ENCODE measurements at regions not wholly inside any gene's neighbourhood (a gene's known extent, or its start where the extent isn't known, plus 50 kb on each side); places are given as distances from the start of the nearest gene placed in this dataset.
A peak's percentile ranks its signal among the peaks of the same experiment; 100 is the strongest.
"Not testable (repeated sequence)": the region's sequence is repeated elsewhere in the genome, so short reads cannot be mapped to it uniquely, and the experiment has no call there.

GRCh38 chr9:39463696-39464095 is 108.2 kb downstream of the SPATA31A1 start:
- H3K9me3 Mint-ChIP-seq, H3K27me3 Mint-ChIP-seq, H3K4me1 Mint-ChIP-seq, DNase-seq: not testable (repeated sequence)
- H3K4me3 Mint-ChIP-seq, result peak overlapping the region; percentile 95 to 96
- H3K27ac Mint-ChIP-seq, result peak overlapping the region in 1 of 2 donors; percentile 66
- peak; percentile 51 for ATAC-seq

- not testable (repeated sequence) for H3K27me3 Mint-ChIP-seq, H3K4me1 Mint-ChIP-seq, H3K9me3 Mint-ChIP-seq
- peak; percentile 67 to 81 for DNase-seq
- Mint-ChIP-seq H3K4me3 (peak overlapping the region; percentile 95 to 96), H3K27ac (peak overlapping the region; percentile 95 to 96)
- ATAC-seq, result peak; percentile 95
These were observed 108.8 kb downstream of the SPATA31A1 start for GRCh38 chr9:39464122-39464777.

- not testable (repeated sequence) for H3K4me1 Mint-ChIP-seq, H3K27me3 Mint-ChIP-seq, DNase-seq, H3K9me3 Mint-ChIP-seq, H3K4me3 Mint-ChIP-seq, H3K27ac Mint-ChIP-seq, ATAC-seq
These were observed 119.0 kb downstream of the SPATA31A1 start for GRCh38 chr9:39474499-39474898.

GRCh38 chr9:39483073-39483472 is 127.6 kb downstream of the SPATA31A1 start:
- H3K4me3 Mint-ChIP-seq, DNase-seq, H3K9me3 Mint-ChIP-seq, H3K4me1 Mint-ChIP-seq, ATAC-seq, H3K27ac Mint-ChIP-seq, H3K27me3 Mint-ChIP-seq: not testable (repeated sequence)

GRCh38 chr9:39483880-39484279 is 128.4 kb downstream of the SPATA31A1 start:
- H3K4me1 Mint-ChIP-seq, H3K27me3 Mint-ChIP-seq, H3K4me3 Mint-ChIP-seq, ATAC-seq, H3K9me3 Mint-ChIP-seq, DNase-seq: not testable (repeated sequence)
- H3K27ac Mint-ChIP-seq, result peak overlapping the region in 1 of 2 donors; percentile 65

- not testable (repeated sequence) for H3K4me3 Mint-ChIP-seq, H3K9me3 Mint-ChIP-seq, H3K4me1 Mint-ChIP-seq, H3K27ac Mint-ChIP-seq, DNase-seq, H3K27me3 Mint-ChIP-seq, ATAC-seq
These were observed 128.8 kb downstream of the SPATA31A1 start for GRCh38 chr9:39484292-39484691.

- not testable (repeated sequence) for DNase-seq, ATAC-seq, H3K27me3 Mint-ChIP-seq, H3K4me1 Mint-ChIP-seq, H3K27ac Mint-ChIP-seq, H3K4me3 Mint-ChIP-seq, H3K9me3 Mint-ChIP-seq
These were observed 132.0 kb downstream of the SPATA31A1 start for GRCh38 chr9:39487477-39487876.

GRCh38 chr9:39496248-39496647 is 140.8 kb downstream of the SPATA31A1 start:
- not testable (repeated sequence) for H3K4me3 Mint-ChIP-seq, ATAC-seq, H3K4me1 Mint-ChIP-seq, H3K27me3 Mint-ChIP-seq, DNase-seq, H3K9me3 Mint-ChIP-seq, H3K27ac Mint-ChIP-seq

- ATAC-seq, H3K27ac Mint-ChIP-seq, DNase-seq, H3K4me1 Mint-ChIP-seq, H3K9me3 Mint-ChIP-seq, H3K27me3 Mint-ChIP-seq, H3K4me3 Mint-ChIP-seq: not testable (repeated sequence)
These were observed 147.7 kb downstream of the SPATA31A1 start for GRCh38 chr9:39503178-39503577.

GRCh38 chr9:39527387-39528029 is 172.0 kb downstream of the SPATA31A1 start:
- not testable (repeated sequence) for ATAC-seq, H3K4me3 Mint-ChIP-seq, DNase-seq, H3K4me1 Mint-ChIP-seq, H3K27ac Mint-ChIP-seq, H3K27me3 Mint-ChIP-seq, H3K9me3 Mint-ChIP-seq

GRCh38 chr9:39532597-39532996 is 177.1 kb downstream of the SPATA31A1 start:
- not testable (repeated sequence) for ATAC-seq, H3K9me3 Mint-ChIP-seq, H3K4me1 Mint-ChIP-seq, H3K27ac Mint-ChIP-seq, H3K4me3 Mint-ChIP-seq, DNase-seq, H3K27me3 Mint-ChIP-seq

GRCh38 chr9:39533001-39533762 is 177.7 kb downstream of the SPATA31A1 start:
- not testable (repeated sequence) for H3K27ac Mint-ChIP-seq, H3K27me3 Mint-ChIP-seq, H3K4me3 Mint-ChIP-seq, H3K4me1 Mint-ChIP-seq, H3K9me3 Mint-ChIP-seq, DNase-seq
- ATAC-seq, result peak; percentile 37

- not testable (repeated sequence) for H3K9me3 Mint-ChIP-seq, H3K27me3 Mint-ChIP-seq, H3K4me3 Mint-ChIP-seq, H3K27ac Mint-ChIP-seq, H3K4me1 Mint-ChIP-seq, DNase-seq
- peak; percentile 64 for ATAC-seq
These were observed 178.5 kb downstream of the SPATA31A1 start for GRCh38 chr9:39533763-39534548.

- H3K4me3 Mint-ChIP-seq, ATAC-seq, H3K4me1 Mint-ChIP-seq, DNase-seq, H3K9me3 Mint-ChIP-seq, H3K27me3 Mint-ChIP-seq, H3K27ac Mint-ChIP-seq: not testable (repeated sequence)
These were observed 179.4 kb downstream of the SPATA31A1 start for GRCh38 chr9:39534897-39535296.

- H3K27me3 Mint-ChIP-seq, H3K9me3 Mint-ChIP-seq, H3K4me3 Mint-ChIP-seq, DNase-seq, H3K4me1 Mint-ChIP-seq, ATAC-seq: not testable (repeated sequence)
- H3K27ac Mint-ChIP-seq, result peak overlapping the region in 1 of 2 donors; percentile 34
These were observed 186.7 kb downstream of the SPATA31A1 start for GRCh38 chr9:39542157-39542556.

All from stimulated activated naive CD8-positive, alpha-beta T cell treated with anti-CD3 and anti-CD28 coated beads, Interleukin-15, amount 100 ng/mL, for 72 hours (primary cell).